ENCODE measurements at regions not wholly inside any gene's neighbourhood (a gene's known extent, or its start where the extent isn't known, plus 50 kb on each side); places are given as distances from the start of the nearest gene placed in this dataset.
A peak's percentile ranks its signal among the peaks of the same experiment; 100 is the strongest.
"Not testable (repeated sequence)": the region's sequence is repeated elsewhere in the genome, so short reads cannot be mapped to it uniquely, and the experiment has no call there.

- DNase-seq, result no peak
Observed at GRCh38 chr14:30330445-30330844, 228.5 kb upstream of the G2E3 start.

GRCh38 chr14:30331030-30331429 is 227.9 kb upstream of the G2E3 start:
- no peak for DNase-seq

GRCh38 chr14:30332374-30332773 is 226.6 kb upstream of the G2E3 start:
- DNase-seq, result no peak

- no peak for DNase-seq
Observed at GRCh38 chr14:30333934-30334333, 225.0 kb upstream of the G2E3 start.

GRCh38 chr14:30337456-30337855 is 221.5 kb upstream of the G2E3 start:
- no peak for DNase-seq

- no peak for DNase-seq
Observed at GRCh38 chr14:30339311-30339901, 219.6 kb upstream of the G2E3 start.

GRCh38 chr14:30340495-30340894 is 218.5 kb upstream of the G2E3 start:
- no peak for DNase-seq

- DNase-seq, result no peak
Observed at GRCh38 chr14:30345511-30345910, 213.4 kb upstream of the G2E3 start.

GRCh38 chr14:30348445-30348844 is 210.5 kb upstream of the G2E3 start:
- DNase-seq, result no peak

- no peak for DNase-seq
Observed at GRCh38 chr14:30349520-30349919, 209.4 kb upstream of the G2E3 start.

- no peak for DNase-seq
Observed at GRCh38 chr14:30354439-30354838, 204.5 kb upstream of the G2E3 start.

- DNase-seq, result no peak
Observed at GRCh38 chr14:30355431-30355913, 203.5 kb upstream of the G2E3 start.

GRCh38 chr14:30356438-30357202 is 202.3 kb upstream of the G2E3 start:
- no peak for DNase-seq

GRCh38 chr14:30357791-30358190 is 201.2 kb upstream of the G2E3 start:
- no peak for DNase-seq

- no peak for DNase-seq
Observed at GRCh38 chr14:30362369-30363218, 196.4 kb upstream of the G2E3 start.

GRCh38 chr14:30363219-30363880 is 195.6 kb upstream of the G2E3 start:
- DNase-seq, result not testable (repeated sequence)

- DNase-seq, result no peak
Observed at GRCh38 chr14:30369502-30370180, 189.3 kb upstream of the G2E3 start.

- no peak for DNase-seq
Observed at GRCh38 chr14:30373053-30373452, 185.9 kb upstream of the G2E3 start.

- no peak for DNase-seq
Observed at GRCh38 chr14:30373526-30373925, 185.4 kb upstream of the G2E3 start.

- DNase-seq, result peak; percentile 49
Observed at GRCh38 chr14:30375296-30375892, 183.6 kb upstream of the G2E3 start.

- no peak for DNase-seq
Observed at GRCh38 chr14:30381861-30382480, 177.0 kb upstream of the G2E3 start.

GRCh38 chr14:30385925-30386324 is 173.0 kb upstream of the G2E3 start:
- no peak for DNase-seq

Measured in activated CD4-positive, alpha-beta T cell treated with anti-CD3 and anti-CD28 coated beads, Interleukin-2, amount 50 U/mL, for 1 hour (primary cell).